GM12875 (cell line): ENCODE measurements at regions not wholly inside any gene's neighbourhood (a gene's known extent, or its start where the extent isn't known, plus 50 kb on each side); places are given as distances from the start of the nearest gene placed in this dataset.

Source experiments
- H3K4me3 ChIP-seq: one replicate; pipeline ENCODE4 v1.5.1; 2011; ENCODE audit warnings: low read depth, low read length, control low read depth
- TF ChIP-seq, protein P1 (sequence below): IDR thresholded peaks from 2 replicates; pipeline ENCODE4 v1.5.1; 2011; ENCODE audit warnings: low read depth, mild to moderate bottlenecking, control low read depth, inconsistent platforms, low read length, moderate library complexity, borderline replicate concordance; ENCODE audit not compliant: insufficient read depth

DNA sequence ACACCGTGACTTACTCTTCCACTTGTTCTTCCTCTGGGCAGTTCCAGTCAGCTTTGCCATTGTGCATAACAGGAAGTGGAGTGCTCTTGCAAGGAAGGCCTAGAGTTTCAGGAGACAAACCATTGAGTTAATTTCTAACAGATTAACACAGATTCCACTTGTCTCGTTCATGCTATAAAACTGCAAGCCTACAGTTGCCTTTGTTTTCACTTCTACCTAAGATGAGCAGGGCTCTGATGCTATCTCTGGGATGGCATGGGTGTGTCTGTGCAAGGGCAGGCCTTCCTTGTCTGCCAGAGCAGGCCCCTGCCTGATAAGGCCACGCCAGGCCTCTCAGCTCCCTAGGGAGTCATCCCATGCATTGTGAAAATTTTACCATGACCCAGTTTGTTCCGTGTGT, 67.7 kb upstream of the PGRMC2 start:
- H3K4me3 ChIP-seq, result no peak overlapping the region
- TF ChIP-seq, protein P1, sequence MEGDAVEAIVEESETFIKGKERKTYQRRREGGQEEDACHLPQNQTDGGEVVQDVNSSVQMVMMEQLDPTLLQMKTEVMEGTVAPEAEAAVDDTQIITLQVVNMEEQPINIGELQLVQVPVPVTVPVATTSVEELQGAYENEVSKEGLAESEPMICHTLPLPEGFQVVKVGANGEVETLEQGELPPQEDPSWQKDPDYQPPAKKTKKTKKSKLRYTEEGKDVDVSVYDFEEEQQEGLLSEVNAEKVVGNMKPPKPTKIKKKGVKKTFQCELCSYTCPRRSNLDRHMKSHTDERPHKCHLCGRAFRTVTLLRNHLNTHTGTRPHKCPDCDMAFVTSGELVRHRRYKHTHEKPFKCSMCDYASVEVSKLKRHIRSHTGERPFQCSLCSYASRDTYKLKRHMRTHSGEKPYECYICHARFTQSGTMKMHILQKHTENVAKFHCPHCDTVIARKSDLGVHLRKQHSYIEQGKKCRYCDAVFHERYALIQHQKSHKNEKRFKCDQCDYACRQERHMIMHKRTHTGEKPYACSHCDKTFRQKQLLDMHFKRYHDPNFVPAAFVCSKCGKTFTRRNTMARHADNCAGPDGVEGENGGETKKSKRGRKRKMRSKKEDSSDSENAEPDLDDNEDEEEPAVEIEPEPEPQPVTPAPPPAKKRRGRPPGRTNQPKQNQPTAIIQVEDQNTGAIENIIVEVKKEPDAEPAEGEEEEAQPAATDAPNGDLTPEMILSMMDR, result no peak

DNA sequence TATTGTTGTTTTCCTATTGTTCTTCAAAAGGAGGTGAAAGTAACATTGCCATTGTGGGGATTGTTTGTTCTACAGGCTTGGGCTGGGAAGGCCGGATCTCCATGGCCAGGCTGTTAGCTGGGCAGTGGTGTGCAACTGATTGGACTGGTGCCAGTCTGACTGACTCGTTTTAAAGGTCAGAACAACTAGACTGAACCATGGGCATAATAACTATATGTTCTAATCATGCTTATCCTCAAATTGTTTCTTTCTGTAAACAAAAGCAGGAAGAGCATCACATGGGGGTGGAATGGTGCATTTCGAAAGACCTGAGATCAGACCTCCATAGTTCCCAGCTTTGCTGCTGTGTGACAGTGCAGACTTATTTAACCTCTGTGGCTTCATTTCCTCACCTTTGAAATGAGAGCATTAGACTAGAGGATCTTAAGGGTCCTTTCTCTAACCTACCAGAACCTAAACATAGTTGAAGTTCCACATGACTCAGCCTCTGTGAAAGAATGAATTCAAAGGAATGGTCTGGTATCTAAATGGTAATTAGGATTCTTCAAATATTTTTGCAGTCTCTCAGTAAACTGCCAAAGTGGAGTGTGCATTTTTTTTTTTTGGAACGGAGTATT, 66.7 kb upstream of the PGRMC2 start:
- TF ChIP-seq, protein P1, result no peak
- H3K4me3 ChIP-seq, result no peak overlapping the region

DNA sequence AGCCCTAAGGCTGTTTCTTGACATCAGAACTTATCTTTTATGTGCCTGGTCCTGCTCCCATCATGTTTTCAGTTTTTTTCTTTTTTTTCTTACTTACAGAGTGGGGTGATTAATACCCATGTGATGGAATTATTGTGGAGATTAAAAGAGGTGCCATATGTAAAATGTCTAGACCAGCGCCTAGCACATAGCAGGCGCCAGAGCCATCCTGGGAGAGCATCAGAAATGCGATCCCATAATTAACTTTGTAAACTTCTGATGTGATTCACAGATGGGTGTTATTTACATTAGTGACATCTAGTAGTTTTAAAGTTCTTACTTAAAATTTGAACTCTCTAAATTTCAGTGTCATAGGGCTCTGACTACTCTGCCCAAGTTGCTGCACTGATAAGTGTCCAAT, 66.2 kb upstream of the PGRMC2 start:
- TF ChIP-seq, protein P1, result no peak
- no peak overlapping the region for H3K4me3 ChIP-seq

DNA sequence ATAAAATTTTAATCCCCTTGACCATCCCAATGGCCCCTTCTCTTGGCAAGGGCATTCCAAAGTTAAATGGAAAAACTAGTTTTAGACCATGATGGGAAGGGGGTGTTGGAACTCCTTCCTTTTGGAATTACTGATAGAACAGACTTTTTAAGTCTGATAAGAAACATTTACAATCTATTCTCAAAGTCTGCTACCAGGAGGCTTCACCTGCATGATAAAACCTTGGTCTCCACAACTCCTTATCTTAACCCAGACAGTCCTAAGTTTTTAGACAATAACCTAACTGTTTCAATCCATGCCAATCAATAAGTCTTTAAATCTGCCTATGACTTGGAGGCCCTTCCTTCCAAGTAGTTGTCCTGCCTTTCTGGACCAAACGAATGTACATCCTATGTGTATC, 63.9 kb upstream of the PGRMC2 start:
- TF ChIP-seq, protein P1, result no peak
- H3K4me3 ChIP-seq, result no peak overlapping the region

DNA sequence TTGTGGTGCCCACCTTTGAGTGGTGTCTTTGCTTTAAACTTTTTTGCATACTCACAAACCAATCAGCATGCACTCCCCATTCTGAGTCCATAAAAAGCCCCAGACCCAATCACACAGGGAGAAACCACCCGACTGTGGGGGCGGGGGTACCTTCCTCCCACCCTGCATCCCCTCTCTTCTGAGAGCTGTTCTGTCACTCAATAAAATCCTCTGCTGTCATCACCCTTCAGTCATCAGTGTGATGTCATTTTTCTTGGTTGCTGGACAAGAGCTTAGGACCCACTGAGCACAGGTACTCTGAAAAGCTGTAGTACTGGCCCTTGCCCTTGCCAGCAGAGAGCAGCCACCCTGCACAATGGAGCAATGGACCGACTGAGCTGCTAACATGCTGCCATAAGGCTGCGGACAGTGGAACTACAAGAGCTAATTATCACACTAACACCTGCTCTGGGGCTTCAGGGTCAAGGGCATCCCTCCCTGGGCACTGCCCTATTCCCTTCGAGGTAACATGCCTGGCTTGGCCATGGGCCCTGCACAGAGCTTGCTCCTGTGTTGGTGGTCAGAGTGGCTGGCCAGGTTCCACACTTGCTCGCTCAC, 62.9 kb upstream of the PGRMC2 start:
- TF ChIP-seq, protein P1, result no peak

DNA sequence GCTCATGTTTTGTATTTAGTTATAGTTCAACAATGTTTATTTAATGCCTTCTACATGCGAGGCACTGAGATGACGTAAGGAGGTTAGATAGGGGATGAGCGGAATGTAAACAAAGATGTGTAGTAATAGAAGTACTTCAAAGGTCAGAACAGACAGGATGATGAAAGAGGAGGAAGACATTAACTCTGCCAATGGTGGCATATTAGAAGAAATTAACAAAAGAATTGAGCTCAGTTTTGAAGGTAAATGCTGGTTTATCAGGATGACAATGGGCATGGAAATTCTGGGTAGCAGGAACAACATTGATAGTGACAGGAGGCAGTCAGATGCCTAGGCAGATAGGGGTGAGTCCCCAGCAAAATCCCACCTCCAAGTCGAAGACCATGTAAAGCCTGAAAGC, 62.3 kb upstream of the PGRMC2 start:
- H3K4me3 ChIP-seq, result no peak overlapping the region
- TF ChIP-seq, protein P1, result no peak

More for the DNA sequence above, 62.9 kb upstream of the PGRMC2 start:
- no peak overlapping the region for H3K4me3 ChIP-seq

DNA sequence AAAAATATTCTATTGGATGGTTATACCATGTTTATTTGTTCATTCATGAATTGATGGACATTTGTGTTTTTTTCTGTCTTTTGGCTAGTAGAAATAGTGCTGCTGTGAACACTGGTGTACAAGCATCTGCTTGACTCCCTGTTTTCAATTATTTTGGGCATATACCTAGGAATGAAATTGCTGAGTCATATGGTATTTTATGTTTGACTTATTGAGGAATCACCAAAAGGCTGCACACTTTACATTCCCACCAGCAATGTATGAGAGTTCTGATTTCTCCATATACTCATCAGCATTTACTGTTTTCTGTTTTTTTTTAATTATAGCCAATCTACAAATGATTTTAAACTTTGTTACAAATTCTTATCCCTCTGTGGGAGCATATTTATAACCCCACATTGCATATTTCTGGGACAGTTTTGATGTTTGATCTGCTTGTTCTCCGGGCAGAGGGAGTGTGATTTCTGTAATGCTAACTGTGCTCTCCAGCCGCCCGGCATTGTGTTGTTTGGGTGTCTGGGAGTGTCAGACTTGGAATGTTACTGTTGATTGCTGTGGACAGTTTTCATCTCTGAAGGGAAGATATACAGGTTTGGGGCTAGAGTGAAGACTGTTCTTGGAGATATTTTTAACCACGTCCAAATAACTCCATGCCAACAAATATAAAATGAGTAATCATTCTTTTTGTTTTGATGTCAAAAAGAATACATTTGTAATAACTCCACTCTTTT, 60.5 kb upstream of the PGRMC2 start:
- no peak overlapping the region for H3K4me3 ChIP-seq
- TF ChIP-seq, protein P1, result no peak
